ENCODE measurements at regions not wholly inside any gene's neighbourhood (a gene's known extent, or its start where the extent isn't known, plus 50 kb on each side); places are given as distances from the start of the nearest gene placed in this dataset.

DNA sequence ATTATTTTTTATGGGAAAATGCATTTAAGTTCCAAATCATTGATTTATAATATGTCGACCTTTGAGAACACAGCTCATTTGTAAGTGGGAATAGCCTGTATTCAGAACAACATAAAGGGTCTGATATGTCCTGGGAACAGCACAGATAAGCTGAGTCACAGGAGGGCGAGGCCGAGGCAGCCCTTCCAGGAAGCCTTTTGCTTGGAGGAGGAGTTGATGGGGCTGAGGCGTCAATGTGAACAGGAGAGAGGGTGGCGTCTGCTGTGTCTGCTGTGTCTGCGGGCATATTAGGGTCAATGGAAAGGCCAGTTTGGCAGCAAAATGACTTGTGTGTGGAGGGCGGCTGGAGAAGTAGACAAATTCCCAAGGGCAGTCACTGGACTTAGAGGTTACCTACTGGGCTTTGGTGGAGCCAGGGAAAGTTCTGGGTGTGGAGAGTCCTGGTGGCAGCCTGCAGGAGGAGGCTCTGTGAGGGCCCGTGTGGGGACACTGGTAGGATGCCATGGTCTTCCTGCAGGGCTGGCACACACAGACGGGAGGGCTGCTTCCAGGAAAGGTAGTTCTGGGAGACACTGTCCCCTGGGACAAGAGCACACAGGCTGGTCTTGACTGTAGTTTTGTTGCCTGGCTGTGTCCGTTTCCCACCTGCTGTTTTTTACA lies 128.1 kb downstream of the GLI2 start:
- TF ChIP-seq, protein P1, sequence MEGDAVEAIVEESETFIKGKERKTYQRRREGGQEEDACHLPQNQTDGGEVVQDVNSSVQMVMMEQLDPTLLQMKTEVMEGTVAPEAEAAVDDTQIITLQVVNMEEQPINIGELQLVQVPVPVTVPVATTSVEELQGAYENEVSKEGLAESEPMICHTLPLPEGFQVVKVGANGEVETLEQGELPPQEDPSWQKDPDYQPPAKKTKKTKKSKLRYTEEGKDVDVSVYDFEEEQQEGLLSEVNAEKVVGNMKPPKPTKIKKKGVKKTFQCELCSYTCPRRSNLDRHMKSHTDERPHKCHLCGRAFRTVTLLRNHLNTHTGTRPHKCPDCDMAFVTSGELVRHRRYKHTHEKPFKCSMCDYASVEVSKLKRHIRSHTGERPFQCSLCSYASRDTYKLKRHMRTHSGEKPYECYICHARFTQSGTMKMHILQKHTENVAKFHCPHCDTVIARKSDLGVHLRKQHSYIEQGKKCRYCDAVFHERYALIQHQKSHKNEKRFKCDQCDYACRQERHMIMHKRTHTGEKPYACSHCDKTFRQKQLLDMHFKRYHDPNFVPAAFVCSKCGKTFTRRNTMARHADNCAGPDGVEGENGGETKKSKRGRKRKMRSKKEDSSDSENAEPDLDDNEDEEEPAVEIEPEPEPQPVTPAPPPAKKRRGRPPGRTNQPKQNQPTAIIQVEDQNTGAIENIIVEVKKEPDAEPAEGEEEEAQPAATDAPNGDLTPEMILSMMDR (IDR thresholded peaks at IDR 0.05; ENCODE audit: control insufficient read depth, extremely low read depth, insufficient read depth) = no peak
- no peak for DNase-seq (ENCODE audit: low read depth)
- no peak overlapping the region for H3K4me3 ChIP-seq (ENCODE audit: low read depth, low read length)

DNA sequence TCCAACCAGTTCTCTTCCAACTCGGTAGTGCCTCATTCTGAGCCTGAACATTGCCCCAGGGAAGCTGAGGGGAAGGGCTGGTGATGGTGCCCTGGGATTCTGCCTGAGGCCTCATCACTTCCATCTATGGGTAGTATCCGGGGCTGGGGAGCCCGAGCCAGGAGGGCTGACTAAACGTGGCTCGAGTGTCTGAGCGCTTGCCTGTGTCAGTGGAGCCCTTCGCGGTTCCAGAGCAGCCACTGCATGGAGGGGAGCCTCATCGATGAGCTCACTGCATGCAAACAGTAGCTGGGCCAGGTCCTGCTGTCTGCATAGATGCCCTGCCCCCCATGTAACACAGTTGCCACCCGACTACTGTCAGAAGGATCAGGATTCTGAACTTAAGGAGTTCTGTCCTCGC lies 129.3 kb downstream of the GLI2 start:
- DNase-seq (ENCODE audit: low read depth) = no peak
- TF ChIP-seq, protein P1 (IDR thresholded peaks at IDR 0.05; ENCODE audit: control insufficient read depth, extremely low read depth, insufficient read depth) = no peak
- no peak overlapping the region for H3K4me3 ChIP-seq (ENCODE audit: low read depth, low read length)

DNA sequence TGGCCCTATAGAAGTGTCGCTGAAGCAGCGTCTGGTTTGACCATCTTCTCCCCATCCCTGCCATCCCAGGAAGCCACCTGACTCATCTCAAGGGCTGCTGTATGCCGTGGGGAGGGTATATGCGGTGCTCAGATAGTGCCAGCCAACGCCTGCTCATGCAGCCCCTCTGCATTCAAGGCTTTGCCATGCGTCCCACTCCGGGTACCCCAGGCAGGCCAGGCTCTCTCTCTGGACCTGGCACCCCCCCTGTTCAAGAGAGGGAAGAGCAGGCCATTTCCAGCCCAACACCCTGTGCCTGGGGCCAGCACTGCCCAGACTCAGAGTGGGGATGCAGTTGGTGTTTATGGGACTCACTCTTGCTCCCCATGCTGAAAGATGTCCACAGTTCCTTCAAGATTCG lies 130.0 kb downstream of the GLI2 start:
- no peak for DNase-seq (ENCODE audit: low read depth)
- TF ChIP-seq, protein P1 (IDR thresholded peaks at IDR 0.05; ENCODE audit: control insufficient read depth, extremely low read depth, insufficient read depth) = no peak
- no peak overlapping the region for H3K4me3 ChIP-seq (ENCODE audit: low read depth, low read length)

DNA sequence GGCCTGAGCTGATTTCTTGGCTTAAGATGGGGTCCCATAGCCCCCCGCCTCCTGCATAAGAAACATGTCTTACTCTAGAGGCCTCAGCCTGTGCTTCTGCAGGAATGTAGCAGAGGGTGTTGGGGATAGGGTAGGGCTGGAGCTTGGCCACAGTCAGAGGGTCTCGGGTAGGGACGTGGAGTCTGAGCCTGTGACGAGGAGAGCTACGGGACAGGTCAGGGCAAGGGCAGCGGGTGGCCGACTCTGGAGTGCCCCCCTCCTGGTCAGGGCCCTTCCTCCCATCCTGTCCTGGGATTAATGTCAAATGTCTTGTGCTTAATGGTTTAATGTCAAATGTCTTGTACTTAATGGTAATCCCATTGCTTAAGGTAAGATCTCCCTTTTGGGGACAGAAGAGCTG lies 130.4 kb downstream of the GLI2 start:
- DNase-seq (ENCODE audit: low read depth) = no peak
- TF ChIP-seq, protein P1 (IDR thresholded peaks at IDR 0.05; ENCODE audit: control insufficient read depth, extremely low read depth, insufficient read depth) = no peak
- H3K4me3 ChIP-seq (ENCODE audit: low read depth, low read length) = no peak overlapping the region

DNA sequence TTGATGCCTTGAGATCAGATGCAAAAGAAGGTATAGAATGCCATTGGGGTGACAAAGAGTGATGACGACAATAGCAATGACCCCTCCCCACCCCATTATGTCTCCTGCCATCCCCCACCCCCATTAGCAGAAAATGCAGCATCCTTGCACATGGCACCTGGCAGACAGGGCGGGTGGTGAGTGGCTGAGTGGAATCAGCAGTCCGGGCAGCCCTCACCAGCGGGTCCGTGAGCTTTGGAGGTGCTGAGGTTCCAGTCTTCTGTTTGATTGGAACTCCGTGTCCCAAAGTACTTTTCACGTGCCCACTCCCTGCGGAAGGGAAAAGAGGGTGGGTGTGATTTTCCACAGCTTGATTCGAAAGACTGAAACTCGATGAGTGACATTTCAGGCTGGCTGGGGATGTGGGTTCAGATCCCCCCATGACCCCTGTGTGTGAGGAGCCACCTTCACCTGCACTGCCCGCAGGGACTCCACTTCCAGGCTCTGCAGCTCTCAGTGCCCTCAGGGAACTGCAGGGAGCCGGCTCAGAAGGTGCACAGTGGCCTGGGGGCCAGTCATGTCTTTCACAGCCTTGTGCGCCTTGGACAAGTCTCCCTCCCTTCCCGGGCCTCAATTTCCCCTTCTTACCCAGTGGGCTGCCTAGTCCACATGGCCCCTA lies 130.9 kb downstream of the GLI2 start:
- no peak for DNase-seq (ENCODE audit: low read depth)
- H3K4me3 ChIP-seq (ENCODE audit: low read depth, low read length) = no peak overlapping the region
- TF ChIP-seq, protein P1 (IDR thresholded peaks at IDR 0.05; ENCODE audit: control insufficient read depth, extremely low read depth, insufficient read depth) = no peak

DNA sequence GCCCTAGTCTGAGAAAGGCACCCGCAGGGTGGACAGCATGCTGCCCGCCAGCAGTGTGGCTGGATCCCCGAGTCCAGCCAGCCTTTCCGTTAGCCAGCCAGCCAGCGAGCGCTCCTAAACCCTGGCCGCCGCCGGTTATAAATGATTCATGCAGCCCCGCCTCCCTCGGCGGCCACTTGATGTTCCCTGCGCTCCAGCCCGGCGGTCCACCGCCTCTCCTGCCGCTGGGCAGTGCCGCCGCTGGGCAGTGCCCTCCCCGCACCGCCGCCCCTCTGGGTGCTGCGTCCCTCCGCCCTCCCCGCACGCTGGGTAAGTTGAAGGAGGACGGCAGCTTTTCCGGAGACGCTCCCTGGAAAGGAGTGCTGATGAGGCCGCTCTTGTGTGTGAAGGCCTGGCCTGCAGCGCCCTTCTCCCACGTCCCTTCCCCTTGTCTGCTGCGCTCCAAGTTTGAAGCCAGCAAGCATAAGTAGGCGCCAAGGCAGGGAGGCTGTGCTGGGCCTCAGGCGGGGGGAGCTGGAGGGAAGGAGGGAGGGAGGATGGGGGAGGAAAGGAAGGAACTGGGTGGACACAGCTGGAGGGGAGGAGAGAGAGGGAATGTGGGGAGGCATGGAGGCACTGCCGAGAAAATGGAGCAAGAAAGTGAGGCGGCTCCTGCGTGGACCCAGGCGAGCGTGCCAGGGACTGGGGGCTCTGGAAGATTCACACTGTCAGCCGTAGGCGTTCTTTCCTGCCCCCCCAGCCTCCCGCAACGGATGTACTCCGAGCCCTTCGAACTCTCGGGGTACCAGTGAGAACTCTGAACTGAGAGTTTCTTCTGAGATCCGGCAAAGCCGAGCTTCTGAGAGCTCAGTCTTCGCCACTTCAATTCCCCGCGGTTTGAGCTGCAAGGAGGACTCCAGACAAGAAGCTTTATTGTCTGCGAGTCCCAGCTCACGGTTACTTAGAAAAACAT lies 131.9 kb downstream of the GLI2 start:
- TF ChIP-seq, protein P1 (IDR thresholded peaks at IDR 0.05; ENCODE audit: control insufficient read depth, extremely low read depth, insufficient read depth) = no peak
- no peak overlapping the region for H3K4me3 ChIP-seq (ENCODE audit: low read depth, low read length)

More for the DNA sequence above, 131.9 kb downstream of the GLI2 start:
- DNase-seq (ENCODE audit: low read depth) = no peak

Measured in LNCaP clone FGC (cell line).